Skeletal muscle satellite cell (primary cell): ENCODE measurements at regions not wholly inside any gene's neighbourhood (a gene's known extent, or its start where the extent isn't known, plus 50 kb on each side); places are given as distances from the start of the nearest gene placed in this dataset.
"Not testable (repeated sequence)": the region's sequence is repeated elsewhere in the genome, so short reads cannot be mapped to it uniquely, and the experiment has no call there.

ENCODE experiments used
- H3K27me3 ChIP-seq: 2 replicates; pipeline ENCODE4 v1.7.0; 2013; ENCODE audit warnings: low read length; ENCODE audit not compliant: control insufficient read depth, insufficient read depth
- H3K36me3 ChIP-seq: 2 replicates; pipeline ENCODE4 v1.7.0; 2013; ENCODE audit warnings: mild to moderate bottlenecking, control low read depth, low read length; ENCODE audit not compliant: insufficient read depth
- H3K4me1 ChIP-seq: 2 replicates; pipeline ENCODE4 v1.7.0; 2013; ENCODE audit warnings: low read length; ENCODE audit not compliant: control insufficient read depth, insufficient read depth
- H3K4me2 ChIP-seq: 2 replicates; pipeline ENCODE4 v1.7.0; 2013; ENCODE audit warnings: mild to moderate bottlenecking, low read length
- H3K4me3 ChIP-seq: 2 replicates; pipeline ENCODE4 v1.7.0; 2013; ENCODE audit warnings: low read length
- H3K9ac ChIP-seq: 2 replicates; pipeline ENCODE4 v1.7.0; 2013; ENCODE audit warnings: mild to moderate bottlenecking, low read depth, low read length, moderate library complexity
- H3K9me3 ChIP-seq: replicated peaks from 2 replicates; pipeline ENCODE4 v1.7.0; 2013; ENCODE audit warnings: mild to moderate bottlenecking, control low read depth, low read length

GRCh38 chr12:25884024-25884919 lies 74.2 kb upstream of the RASSF8 start:
- Histone ChIP-seq H3K4me3 (no peak overlapping the region), H3K9ac (no peak overlapping the region), H3K4me2 (no peak overlapping the region), H3K4me1 (no peaks in the 10 kb centered on the region), H3K9me3 (no peaks in the 10 kb centered on the region), H3K27me3 (peaks cover 18% of the 10 kb centered on the region), H3K36me3 (no peaks in the 10 kb centered on the region)

DNA sequence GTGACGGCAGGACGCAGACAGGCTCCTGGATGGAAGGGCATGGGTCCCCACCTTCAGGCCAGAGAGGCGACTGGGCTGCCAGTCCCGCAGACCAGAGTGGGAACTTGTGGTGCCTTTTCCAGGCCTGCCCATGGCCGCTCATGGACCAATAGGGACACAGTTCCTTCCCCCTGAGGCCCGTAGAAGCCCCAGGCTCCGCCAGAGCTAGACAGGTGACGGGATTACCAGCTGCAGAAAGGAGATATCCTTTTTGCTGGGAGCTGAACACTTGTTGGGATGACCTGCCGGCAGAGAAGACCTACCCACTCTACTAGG lies 73.6 kb upstream of the RASSF8 start:
- Histone ChIP-seq H3K9me3 (no peaks in the 10 kb centered on the region), H3K4me3 (no peak overlapping the region), H3K4me1 (no peaks in the 10 kb centered on the region), H3K4me2 (no peak overlapping the region), H3K9ac (no peak overlapping the region), H3K27me3 (peaks cover 19% of the 10 kb centered on the region), H3K36me3 (no peaks in the 10 kb centered on the region)

DNA sequence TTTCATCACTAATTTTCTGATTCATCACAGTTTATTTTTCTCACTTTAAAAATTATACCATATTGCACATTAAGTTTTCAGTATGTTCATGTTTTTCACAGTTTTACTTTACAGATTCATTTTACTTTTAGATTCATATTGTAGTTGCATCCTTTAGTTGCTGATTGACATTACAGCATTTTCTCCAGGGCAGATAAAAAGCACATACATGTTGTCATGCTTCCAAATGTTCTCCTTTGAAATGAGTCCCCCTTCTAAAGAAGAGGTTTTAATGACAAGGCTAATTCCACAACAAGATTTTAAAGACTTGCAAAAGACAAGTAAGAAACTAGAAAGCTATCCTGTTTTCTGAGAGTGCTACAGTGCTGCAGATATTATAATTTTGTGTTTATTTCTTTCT lies 72.1 kb upstream of the RASSF8 start:
- no peak overlapping the region for H3K4me2 ChIP-seq
- H3K36me3 ChIP-seq: no peaks in the 10 kb centered on the region
- no peak overlapping the region for H3K9ac ChIP-seq
- H3K27me3 ChIP-seq: peaks cover 19% of the 10 kb centered on the region
- no peaks in the 10 kb centered on the region for H3K4me1 ChIP-seq
- no peaks in the 10 kb centered on the region for H3K9me3 ChIP-seq
- H3K4me3 ChIP-seq: no peak overlapping the region

- Histone ChIP-seq H3K27me3 (peaks cover 19% of the 10 kb centered on the region), H3K4me3 (no peak overlapping the region), H3K4me2 (no peak overlapping the region), H3K9ac (no peak overlapping the region), H3K36me3 (no peaks in the 10 kb centered on the region), H3K9me3 (no peaks in the 10 kb centered on the region), H3K4me1 (no peaks in the 10 kb centered on the region)
Measured at GRCh38 chr12:25887367-25887766, 71.1 kb upstream of the RASSF8 start.

DNA sequence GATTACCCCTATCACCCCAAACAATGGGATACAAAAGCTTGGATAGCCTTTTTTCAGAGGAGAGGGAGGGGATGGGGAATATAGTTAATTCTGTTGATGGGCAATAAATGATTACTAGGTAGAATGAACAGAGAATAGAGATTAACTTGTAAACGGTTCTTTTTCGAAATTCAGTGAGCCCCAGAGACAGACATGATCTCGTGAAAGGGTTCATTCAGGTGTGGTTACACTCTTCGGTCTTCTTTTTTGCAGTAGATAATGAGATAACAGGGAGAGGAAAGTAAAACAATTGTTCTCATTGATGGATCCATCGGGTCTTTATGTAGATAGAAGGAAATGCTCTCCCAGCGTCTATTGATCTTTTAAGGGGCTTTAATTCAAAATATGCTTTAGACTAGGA lies 69.3 kb upstream of the RASSF8 start:
- Histone ChIP-seq H3K9me3 (no peaks in the 10 kb centered on the region), H3K9ac (no peak overlapping the region), H3K4me2 (no peak overlapping the region), H3K4me1 (no peaks in the 10 kb centered on the region), H3K36me3 (no peaks in the 10 kb centered on the region), H3K4me3 (no peak overlapping the region), H3K27me3 (peaks cover 16% of the 10 kb centered on the region)

- H3K9ac ChIP-seq, H3K4me2 ChIP-seq, H3K4me3 ChIP-seq, H3K4me1 ChIP-seq, H3K9me3 ChIP-seq, H3K36me3 ChIP-seq: not testable (repeated sequence)
- peaks cover 10% of the 10 kb centered on the region for H3K27me3 ChIP-seq
Measured at GRCh38 chr12:25891095-25891494, 67.4 kb upstream of the RASSF8 start.

DNA sequence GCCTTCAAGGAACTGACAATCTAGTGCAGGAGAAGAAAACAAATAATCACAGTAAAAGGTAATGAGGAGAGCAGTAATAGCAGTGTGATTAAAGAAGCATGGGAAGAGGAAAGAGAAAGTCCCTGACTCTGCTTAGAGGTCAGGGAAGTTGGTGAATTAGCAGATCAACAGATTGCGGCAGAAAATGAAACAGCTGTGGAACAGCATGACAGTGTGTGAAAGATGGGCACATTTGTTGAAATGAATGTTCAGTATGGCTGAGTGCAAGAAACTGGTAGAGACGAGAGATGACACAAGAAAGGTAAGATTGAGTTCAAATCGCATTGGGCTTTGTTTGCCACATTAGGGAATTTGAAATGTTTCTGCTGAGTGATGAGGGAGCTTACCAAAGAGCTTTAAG lies 63.7 kb upstream of the RASSF8 start:
- no peaks in the 10 kb centered on the region for H3K36me3 ChIP-seq
- no peak overlapping the region for H3K9ac ChIP-seq
- no peaks in the 10 kb centered on the region for H3K9me3 ChIP-seq
- H3K4me1 ChIP-seq: no peaks in the 10 kb centered on the region
- no peak overlapping the region for H3K4me3 ChIP-seq
- H3K27me3 ChIP-seq: no peaks in the 10 kb centered on the region
- no peak overlapping the region for H3K4me2 ChIP-seq

GRCh38 chr12:25896981-25897380 lies 61.5 kb upstream of the RASSF8 start:
- Histone ChIP-seq H3K4me3 (no peak overlapping the region), H3K36me3 (no peaks in the 10 kb centered on the region), H3K9ac (no peak overlapping the region), H3K9me3 (no peaks in the 10 kb centered on the region), H3K4me1 (no peaks in the 10 kb centered on the region), H3K27me3 (no peaks in the 10 kb centered on the region), H3K4me2 (no peak overlapping the region)

DNA sequence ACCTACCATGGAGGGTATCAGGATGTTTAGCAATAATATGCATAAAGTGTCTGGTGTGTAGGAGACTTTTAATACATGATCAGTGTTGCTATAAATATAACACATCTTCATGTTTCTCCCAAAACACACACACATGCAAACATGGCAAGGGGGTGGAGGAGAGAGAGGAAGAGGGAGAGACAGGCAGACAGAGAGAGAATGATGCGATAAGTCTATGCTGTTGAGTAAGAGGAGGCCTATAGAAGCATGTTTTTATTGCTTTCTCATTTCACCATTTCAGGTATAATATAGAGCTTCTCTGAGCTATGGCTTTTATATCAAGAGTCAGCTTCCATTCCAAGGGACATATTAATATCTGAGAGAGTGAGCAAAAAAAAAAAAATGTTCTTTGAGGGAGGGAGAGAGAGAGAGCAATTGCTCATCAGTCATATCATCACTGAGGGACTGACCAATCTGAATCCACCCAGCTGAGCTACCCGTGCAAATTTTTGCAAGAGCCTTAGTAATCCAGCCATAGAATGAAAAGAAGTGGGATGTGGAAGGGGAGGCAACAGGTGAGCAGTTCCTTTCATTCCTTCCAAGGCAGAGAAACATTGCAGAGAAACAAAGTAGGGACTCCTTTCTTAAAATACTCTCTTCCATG lies 54.8 kb upstream of the RASSF8 start:
- peaks cover 4% of the 10 kb centered on the region for H3K4me1 ChIP-seq
- no peak overlapping the region for H3K4me2 ChIP-seq
- H3K9me3 ChIP-seq: no peaks in the 10 kb centered on the region
- H3K4me3 ChIP-seq: no peak overlapping the region
- no peaks in the 10 kb centered on the region for H3K27me3 ChIP-seq
- no peak overlapping the region for H3K9ac ChIP-seq
- H3K36me3 ChIP-seq: no peaks in the 10 kb centered on the region

DNA sequence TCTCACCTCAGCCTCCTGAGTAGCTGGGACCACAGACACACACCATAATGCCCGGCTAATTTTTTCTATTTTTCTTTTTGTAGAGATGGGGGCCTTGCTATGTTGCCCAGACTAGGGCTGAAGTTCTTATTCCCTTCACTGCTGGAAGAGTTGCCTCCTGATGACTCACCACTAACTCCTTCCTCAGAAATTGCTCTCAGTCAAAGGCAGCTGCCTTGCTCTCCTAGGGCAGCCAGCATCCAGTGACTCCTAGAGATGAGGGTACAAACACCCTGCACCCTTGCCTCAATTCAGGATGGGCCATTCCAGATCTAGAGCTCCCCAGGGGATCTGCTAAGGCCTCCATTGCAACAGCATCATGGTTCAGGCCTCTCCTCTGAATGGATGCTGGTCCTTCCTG lies 54.0 kb upstream of the RASSF8 start:
- Histone ChIP-seq H3K4me2 (no peak overlapping the region), H3K4me1 (peaks cover 4% of the 10 kb centered on the region), H3K9me3 (no peaks in the 10 kb centered on the region), H3K27me3 (no peaks in the 10 kb centered on the region), H3K4me3 (no peak overlapping the region), H3K9ac (no peak overlapping the region), H3K36me3 (no peaks in the 10 kb centered on the region)

GRCh38 chr12:25906651-25907340 lies 51.7 kb upstream of the RASSF8 start:
- Histone ChIP-seq H3K36me3 (no peaks in the 10 kb centered on the region), H3K27me3 (no peaks in the 10 kb centered on the region), H3K9me3 (no peaks in the 10 kb centered on the region), H3K9ac (no peak overlapping the region), H3K4me3 (no peak overlapping the region), H3K4me2 (no peak overlapping the region), H3K4me1 (peaks cover 4% of the 10 kb centered on the region)
